Adrenal gland (tissue), 9 donors: ENCODE measurements at regions not wholly inside any gene's neighbourhood (a gene's known extent, or its start where the extent isn't known, plus 50 kb on each side); places are given as distances from the start of the nearest gene placed in this dataset.

Source experiments
- DNase-seq, 7 donors: peaks; one replicate each; pipeline ENCODE4 v3.0.0-alpha.2; 2019 to 2020
- H3K27ac ChIP-seq, 5 donors: fragments of 200-600 bp; sonication (generic) in 4 of 5; 1 replicate in 3 of 5; 2 replicates in 2 of 5; pipeline versions ENCODE4 v1.5.1 to v1.8.0; 2016 to 2020; ENCODE audit warnings: mild to moderate bottlenecking in 1 of 5
- H3K27me3 ChIP-seq: fragments of 200-600 bp; 2 replicates; pipeline ENCODE4 v1.8.0; 2021
- H3K36me3 ChIP-seq, 2 donors: fragments of 200-600 bp; replicated peaks in 1 of 2; 1 replicate in 1 of 2; 2 replicates in 1 of 2; pipeline versions ENCODE4 v1.5.1 to v1.8.0; 2018 to 2022
- H3K4me1 ChIP-seq, 2 donors: fragments of 200-600 bp; replicated peaks in 1 of 2; 1 replicate in 1 of 2; 2 replicates in 1 of 2; pipeline versions ENCODE4 v1.5.1 to v1.8.0; 2018 to 2021
- H3K4me3 ChIP-seq, 4 donors: fragments of 200-600 bp; sonication (generic) in 3 of 4; one replicate each; pipeline ENCODE4 v1.5.1; 2016 to 2018
- H3K9me3 ChIP-seq, 3 donors: fragments of 200-600 bp; sonication (generic) in 1 of 3; replicated peaks in 1 of 3; 1 replicate in 2 of 3; 2 replicates in 1 of 3; pipeline versions ENCODE4 v1.5.1 to v1.8.0; 2016 to 2021
- CTCF ChIP-seq, 6 experiments: fragments of 450-650 bp in 4 of 6; fragments of 200-600 bp in 2 of 6; sonication (generic) in 1 of 6; IDR thresholded peaks; 1 replicate in 5 of 6; 2 replicates in 1 of 6; pipeline versions ENCODE4 v1.5.1 to v1.8.0; 2016 to 2021; ENCODE audit warnings: antibody characterized with exemption in 6 of 6, mild to moderate bottlenecking in 2 of 6, moderate library complexity in 1 of 6
- POLR2A ChIP-seq, 2 donors: fragments of 450-650 bp; IDR thresholded peaks; one replicate each; pipeline ENCODE4 v1.6.1; 2017; ENCODE audit warnings: antibody characterized with exemption in 2 of 2, mild to moderate bottlenecking in 2 of 2, moderate library complexity in 1 of 2
- WGBS, 4 donors: extraction: QIAGEN DNeasy Blood & Tissue Kit in 2 of 4; methylation state at CpG; one replicate each; pipeline versions ENCODE4 v1.1.5 to v1.1.7; 2013 to 2017; 5-methylcytosine and 5-hydroxymethylcytosine counted together
- intact Hi-C, 2 donors: fragments of 100-400 bp; cut with DNase I; formaldehyde crosslinking; loops; one replicate each; pipeline versions ENCODE4 v1.14.1 to v1.15.0; 2022 to 2023
- donor health status: healthy with polysubstance abuse.
- donor health status: Bipolar disorder and iron deficiency.
- donor health status: DM: yes; HTN: yes; CAD: no.
- donor health status: DM: no; HTN: no; CAD: no.
- donor health status: DM: no; HTN: no; CAD: no.

- Histone ChIP-seq H3K36me3 (no peaks in the 10 kb centered on the region), H3K4me1 (no peaks in the 10 kb centered on the region), H3K4me3 (no peak overlapping the region), H3K27ac (no peak overlapping the region), H3K27me3 (no peaks in the 10 kb centered on the region), H3K9me3 (no peaks in the 10 kb centered on the region)
- WGBS, 4 donors, result 83 to 91% (median 87%) methylated on average over 5 of the region's 5 CpGs
- intact Hi-C loops, result no loop called here
- DNase-seq, result no peak
- no peak for TF ChIP-seq POLR2A (IDR thresholded peaks at IDR 0.05)
- TF ChIP-seq CTCF (IDR thresholded peaks at IDR 0.05), result no peak
Observed at GRCh38 chr3:62970648-62971047, 95.4 kb upstream of the CADPS start.

GRCh38 chr3:62975566-62975965 is 100.3 kb upstream of the CADPS start:
- intact Hi-C loops, result no loop called here
- no peak for TF ChIP-seq CTCF (IDR thresholded peaks at IDR 0.05)
- TF ChIP-seq POLR2A (IDR thresholded peaks at IDR 0.05), result no peak
- 50 to 73% (median 64%) methylated on average over 1 of the region's 1 CpG for WGBS, 4 donors

GRCh38 chr3:62981962-62982361 is 106.7 kb upstream of the CADPS start:
- no peak for DNase-seq
- no peaks in the 10 kb centered on the region for H3K36me3 ChIP-seq
- no peaks in the 10 kb centered on the region for H3K27me3 ChIP-seq
- no peak overlapping the region for H3K27ac ChIP-seq
- intact Hi-C loops, result no loop called here
- WGBS, 4 donors, result 0 to 9% (median 0%) methylated on average over 1 of the region's 1 CpG
- no peaks in the 10 kb centered on the region for H3K4me1 ChIP-seq
- H3K9me3 ChIP-seq, result no peaks in the 10 kb centered on the region
- no peak overlapping the region for H3K4me3 ChIP-seq
- TF ChIP-seq CTCF (IDR thresholded peaks at IDR 0.05) (no peak), POLR2A (IDR thresholded peaks at IDR 0.05) (no peak)

More at GRCh38 chr3:62975566-62975965, 100.3 kb upstream of the CADPS start:
- no peak for DNase-seq
- no peaks in the 10 kb centered on the region for H3K36me3 ChIP-seq
- no peak overlapping the region for H3K4me3 ChIP-seq
- H3K4me1 ChIP-seq, result no peaks in the 10 kb centered on the region
- H3K27me3 ChIP-seq, result no peaks in the 10 kb centered on the region
- no peak overlapping the region for H3K27ac ChIP-seq
- H3K9me3 ChIP-seq, result no peaks in the 10 kb centered on the region

- Histone ChIP-seq H3K36me3 (no peaks in the 10 kb centered on the region), H3K27ac (no peak overlapping the region), H3K9me3 (no peaks in the 10 kb centered on the region), H3K27me3 (no peaks in the 10 kb centered on the region), H3K4me1 (no peaks in the 10 kb centered on the region), H3K4me3 (no peak overlapping the region)
- no peak for DNase-seq
- TF ChIP-seq POLR2A (IDR thresholded peaks at IDR 0.05), result no peak
- no peak for TF ChIP-seq CTCF (IDR thresholded peaks at IDR 0.05)
- WGBS, 4 donors, result 50 to 64% (median 55%) methylated on average over 4 of the region's 4 CpGs
- intact Hi-C loops, result no loop called here
Observed at GRCh38 chr3:62982795-62983455, 107.7 kb upstream of the CADPS start.
